GM20000 (cell line): ENCODE measurements at regions not wholly inside any gene's neighbourhood (a gene's known extent, or its start where the extent isn't known, plus 50 kb on each side); places are given as distances from the start of the nearest gene placed in this dataset.

Source experiments
- DNase-seq: peaks from one replicate; pipeline ENCODE4 v3.0.0; 2012; ENCODE audit warnings: low spot score
- TF ChIP-seq, protein P1 (sequence below): IDR thresholded peaks from 2 replicates; pipeline ENCODE4 v1.5.1; 2012; ENCODE audit warnings: mild to moderate bottlenecking, control low read depth; ENCODE audit errors: extremely low read depth, missing control alignments

DNA sequence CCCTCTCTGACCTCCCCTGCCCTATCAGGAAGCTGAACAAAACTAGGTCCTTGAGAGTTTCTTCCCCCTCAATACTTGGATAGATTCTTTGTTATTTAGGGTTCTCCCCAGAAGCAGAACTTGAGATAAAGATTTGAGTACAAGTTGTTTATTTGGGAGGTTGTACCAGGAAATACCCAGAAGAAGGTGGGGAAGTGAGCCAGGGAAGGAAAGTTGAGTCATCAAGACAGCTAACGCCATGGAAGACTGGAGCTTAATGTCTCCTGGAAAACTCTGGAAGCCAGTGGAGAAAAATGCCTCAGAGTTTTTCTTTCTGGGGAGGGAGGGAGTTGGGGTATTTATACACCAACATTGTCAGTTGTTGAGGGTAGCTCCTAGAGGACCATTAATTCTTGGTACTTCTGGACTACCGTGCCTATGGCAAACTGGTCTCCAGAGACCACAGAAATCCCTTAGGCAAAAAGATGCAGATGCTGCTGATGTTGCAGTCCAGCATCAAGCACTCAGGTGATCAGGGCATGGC, 102.6 kb upstream of the ZFP64 start:
- DNase-seq: no peak
- TF ChIP-seq, protein P1, sequence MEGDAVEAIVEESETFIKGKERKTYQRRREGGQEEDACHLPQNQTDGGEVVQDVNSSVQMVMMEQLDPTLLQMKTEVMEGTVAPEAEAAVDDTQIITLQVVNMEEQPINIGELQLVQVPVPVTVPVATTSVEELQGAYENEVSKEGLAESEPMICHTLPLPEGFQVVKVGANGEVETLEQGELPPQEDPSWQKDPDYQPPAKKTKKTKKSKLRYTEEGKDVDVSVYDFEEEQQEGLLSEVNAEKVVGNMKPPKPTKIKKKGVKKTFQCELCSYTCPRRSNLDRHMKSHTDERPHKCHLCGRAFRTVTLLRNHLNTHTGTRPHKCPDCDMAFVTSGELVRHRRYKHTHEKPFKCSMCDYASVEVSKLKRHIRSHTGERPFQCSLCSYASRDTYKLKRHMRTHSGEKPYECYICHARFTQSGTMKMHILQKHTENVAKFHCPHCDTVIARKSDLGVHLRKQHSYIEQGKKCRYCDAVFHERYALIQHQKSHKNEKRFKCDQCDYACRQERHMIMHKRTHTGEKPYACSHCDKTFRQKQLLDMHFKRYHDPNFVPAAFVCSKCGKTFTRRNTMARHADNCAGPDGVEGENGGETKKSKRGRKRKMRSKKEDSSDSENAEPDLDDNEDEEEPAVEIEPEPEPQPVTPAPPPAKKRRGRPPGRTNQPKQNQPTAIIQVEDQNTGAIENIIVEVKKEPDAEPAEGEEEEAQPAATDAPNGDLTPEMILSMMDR: no peak

GRCh38 chr20:52291109-52291508, 99.5 kb upstream of the ZFP64 start:
- no peak for DNase-seq

GRCh38 chr20:52290569-52290968, 99.0 kb upstream of the ZFP64 start:
- TF ChIP-seq, protein P1: no peak
- no peak for DNase-seq

More at GRCh38 chr20:52291109-52291508, 99.5 kb upstream of the ZFP64 start:
- TF ChIP-seq, protein P1: no peak

GRCh38 chr20:52289956-52290565, 98.5 kb upstream of the ZFP64 start:
- DNase-seq: no peak
- TF ChIP-seq, protein P1: no peak

- no peak for DNase-seq
- TF ChIP-seq, protein P1: no peak
Observed at GRCh38 chr20:52280407-52280806, 88.8 kb upstream of the ZFP64 start.

GRCh38 chr20:52279706-52280105, 88.1 kb upstream of the ZFP64 start:
- DNase-seq: no peak
- TF ChIP-seq, protein P1: no peak

- TF ChIP-seq, protein P1: no peak
- no peak for DNase-seq
Observed at GRCh38 chr20:52275181-52275691, 83.7 kb upstream of the ZFP64 start.
